ENCODE measurements at regions not wholly inside any gene's neighbourhood (a gene's known extent, or its start where the extent isn't known, plus 50 kb on each side); places are given as distances from the start of the nearest gene placed in this dataset.

DNA sequence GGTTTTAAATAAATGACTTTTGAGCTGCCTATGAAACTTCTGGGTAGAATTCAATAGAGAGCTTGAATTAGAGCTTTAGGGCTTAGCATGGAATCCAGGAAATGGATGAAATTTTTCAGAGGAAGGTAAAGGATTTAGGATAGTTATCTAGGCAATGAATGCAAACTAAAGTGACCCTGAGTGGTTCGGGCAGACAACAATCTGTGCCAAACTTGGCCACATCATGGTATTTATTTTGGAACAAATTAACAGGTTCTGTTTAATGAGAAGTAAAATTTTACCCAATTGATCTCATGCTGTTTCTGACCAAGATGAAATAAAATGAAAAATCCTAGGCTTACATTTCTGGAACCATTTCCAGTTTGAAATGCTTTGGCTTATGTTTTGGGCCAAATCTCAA lies 934.4 kb downstream of the MAT2B start:
- Histone ChIP-seq H2AFZ (ENCODE audit: insufficient read depth, low read depth, low read length, poor library complexity, severe bottlenecking) (no peak overlapping the region), H3K27ac (ENCODE audit: low read length in 2 of 2) (no peak overlapping the region), H3K4me2 (replicated peaks; ENCODE audit: low read depth, low read length, poor library complexity, severe bottlenecking) (no peak overlapping the region), H3K36me3 (replicated peaks in 1 of 2; ENCODE audit: control extremely low read depth in 1 of 2, control insufficient read depth in 1 of 2, extremely low read depth in 1 of 2, insufficient read depth in 2 of 2, low read length in 1 of 2) (no peaks in the 10 kb centered on the region), H3K27me3 (replicated peaks in 1 of 4; ENCODE audit: control extremely low read depth in 1 of 4, control insufficient read depth in 3 of 4, insufficient read depth in 4 of 4, low read length in 3 of 4) (no peaks in the 10 kb centered on the region), H3K79me2 (ENCODE audit: control insufficient read depth, insufficient read depth, low read length) (no peaks in the 10 kb centered on the region), H4K20me1 (ENCODE audit: control insufficient read depth, insufficient read depth, low read length, poor library complexity, severe bottlenecking) (no peaks in the 10 kb centered on the region), H3K4me1 (ENCODE audit: control insufficient read depth in 2 of 2, insufficient read depth in 2 of 2, low read length in 2 of 2) (no peaks in the 10 kb centered on the region), H3K4me3 (ENCODE audit: control extremely low read depth in 1 of 5, extremely low read depth in 1 of 5, insufficient read depth in 1 of 5, low read depth in 2 of 5, low read length in 4 of 5) (no peak overlapping the region), H3K9me3 (ENCODE audit: control extremely low read depth in 1 of 3, control insufficient read depth in 2 of 3, insufficient read depth in 1 of 3, low read length in 2 of 3) (no peaks in the 10 kb centered on the region), H3K9ac (ENCODE audit: low read length) (no peak overlapping the region)
- Mint-ChIP-seq H3K9me3 (ENCODE audit: insufficient read depth) (no peaks in the 10 kb centered on the region), H3K27ac (no peak overlapping the region), H3K27me3 (no peaks in the 10 kb centered on the region), H3K4me3 (no peak overlapping the region), H3K4me1 (no peaks in the 10 kb centered on the region)
- no peak for ATAC-seq (ENCODE audit: low read depth)
- CTCF ChIA-PET = no interaction called here
- POLR2A ChIA-PET = no interaction called here
- TF ChIP-seq CTCF (IDR thresholded peaks at IDR 0.05) (no peak), EZH2 (IDR thresholded peaks at IDR 0.05; ENCODE audit: borderline replicate concordance, insufficient read depth, low read depth, low read length, poor library complexity, severe bottlenecking) (no peak)
- DNase-seq = no peak
- intact Hi-C loops (cut with micrococcal nuclease) = no loop called here
- no CpG with 5 or more reads among the region's 1 CpG for WGBS (ENCODE audit: insufficient coverage)

GRCh38 chr5:164449460-164449859 lies 944.0 kb downstream of the MAT2B start:
- ATAC-seq (ENCODE audit: low read depth) (no peak), DNase-seq (no peak)
- H3K9ac ChIP-seq (ENCODE audit: low read length) = no peak overlapping the region
- no peaks in the 10 kb centered on the region for H3K36me3 ChIP-seq (replicated peaks in 1 of 2; ENCODE audit: control extremely low read depth in 1 of 2, control insufficient read depth in 1 of 2, extremely low read depth in 1 of 2, insufficient read depth in 2 of 2, low read length in 1 of 2)
- H3K27ac ChIP-seq (ENCODE audit: low read length in 2 of 2) = no peak overlapping the region
- H3K9me3 Mint-ChIP-seq (ENCODE audit: insufficient read depth) = no peaks in the 10 kb centered on the region
- no CpG with 5 or more reads among the region's 1 CpG for WGBS (ENCODE audit: insufficient coverage)
- intact Hi-C loops (cut with micrococcal nuclease) = no loop called here
- ChIA-PET POLR2A (no interaction called here), CTCF (no interaction called here)
- no peaks in the 10 kb centered on the region for H3K79me2 ChIP-seq (ENCODE audit: control insufficient read depth, insufficient read depth, low read length)
- no peaks in the 10 kb centered on the region for H3K27me3 Mint-ChIP-seq
- no peaks in the 10 kb centered on the region for H3K27me3 ChIP-seq (replicated peaks in 1 of 4; ENCODE audit: control extremely low read depth in 1 of 4, control insufficient read depth in 3 of 4, insufficient read depth in 4 of 4, low read length in 3 of 4)
- no peak overlapping the region for H3K27ac Mint-ChIP-seq
- H3K4me3 Mint-ChIP-seq = no peak overlapping the region
- H3K4me3 ChIP-seq (ENCODE audit: control extremely low read depth in 1 of 5, extremely low read depth in 1 of 5, insufficient read depth in 1 of 5, low read depth in 2 of 5, low read length in 4 of 5) = no peak overlapping the region
- H3K4me1 Mint-ChIP-seq = no peaks in the 10 kb centered on the region
- TF ChIP-seq CTCF (IDR thresholded peaks at IDR 0.05) (no peak), EZH2 (IDR thresholded peaks at IDR 0.05; ENCODE audit: borderline replicate concordance, insufficient read depth, low read depth, low read length, poor library complexity, severe bottlenecking) (no peak)
- H3K4me2 ChIP-seq (replicated peaks; ENCODE audit: low read depth, low read length, poor library complexity, severe bottlenecking) = no peak overlapping the region
- H4K20me1 ChIP-seq (ENCODE audit: control insufficient read depth, insufficient read depth, low read length, poor library complexity, severe bottlenecking) = no peaks in the 10 kb centered on the region
- H3K4me1 ChIP-seq (ENCODE audit: control insufficient read depth in 2 of 2, insufficient read depth in 2 of 2, low read length in 2 of 2) = no peaks in the 10 kb centered on the region
- no peak overlapping the region for H2AFZ ChIP-seq (ENCODE audit: insufficient read depth, low read depth, low read length, poor library complexity, severe bottlenecking)
- H3K9me3 ChIP-seq (ENCODE audit: control extremely low read depth in 1 of 3, control insufficient read depth in 2 of 3, insufficient read depth in 1 of 3, low read length in 2 of 3) = no peaks in the 10 kb centered on the region
